ENCODE measurements at regions not wholly inside any gene's neighbourhood (a gene's known extent, or its start where the extent isn't known, plus 50 kb on each side); places are given as distances from the start of the nearest gene placed in this dataset.

- Histone ChIP-seq H2BK15ac (ENCODE audit: low read depth, low read length) (no peak overlapping the region), H2AFZ (replicated peaks; ENCODE audit: low read length, poor library complexity) (no peak overlapping the region), H3K18ac (ENCODE audit: low read depth, low read length) (no peak overlapping the region), H4K8ac (ENCODE audit: low read depth in 2 of 2, low read length in 2 of 2) (no peak overlapping the region), H3K9me3 (ENCODE audit: control insufficient read depth, insufficient read depth, low read length) (no peaks in the 10 kb centered on the region), H2BK5ac (ENCODE audit: low read depth, low read length, poor library complexity, severe bottlenecking) (no peak overlapping the region), H3K14ac (replicated peaks; ENCODE audit: low read depth, low read length) (no peak overlapping the region), H4K20me1 (ENCODE audit: insufficient read depth, low read length) (no peaks in the 10 kb centered on the region), H3K36me3 (ENCODE audit: control insufficient read depth, insufficient read depth, low read length) (no peaks in the 10 kb centered on the region), H3K4me3 (ENCODE audit: insufficient read depth, low read depth, low read length) (no peak overlapping the region), H3K56ac (ENCODE audit: extremely low read depth, insufficient read depth, low read length) (no peak overlapping the region), H3K9me1 (ENCODE audit: insufficient read depth, low read length) (no peaks in the 10 kb centered on the region), H3K79me1 (ENCODE audit: low read depth in 1 of 2, low read length in 2 of 2) (no peaks in the 10 kb centered on the region), H3K27me3 (ENCODE audit: control insufficient read depth, insufficient read depth, low read length) (peaks cover 16% of the 10 kb centered on the region), H4K5ac (ENCODE audit: low read depth, low read length) (no peak overlapping the region), H2AK9ac (replicated peaks; ENCODE audit: low read depth, low read length, poor library complexity) (no peak overlapping the region), H3K27ac (ENCODE audit: insufficient read depth, low read length) (no peak overlapping the region), H2AK5ac (ENCODE audit: low read depth, low read length) (no peak overlapping the region), H3K23ac (ENCODE audit: low read depth, low read length) (no peak overlapping the region), H4K91ac (ENCODE audit: insufficient read depth, low read depth, low read length) (no peak overlapping the region), H3K4ac (ENCODE audit: low read depth, low read length) (no peak overlapping the region), H3K4me2 (ENCODE audit: low read depth, low read length) (no peak overlapping the region), H3K4me1 (ENCODE audit: control insufficient read depth, insufficient read depth, low read length) (no peaks in the 10 kb centered on the region), H3K9ac (ENCODE audit: low read depth, low read length) (no peak overlapping the region), H2BK120ac (ENCODE audit: low read depth, low read length) (no peak overlapping the region), H2BK20ac (ENCODE audit: low read depth, low read length) (no peak overlapping the region)
- dilution Hi-C loops (cut with HindIII; ENCODE audit: low sequenced_read_pairs, unreplicated experiment) (no loop called here), intact Hi-C loops (cut with micrococcal nuclease) (no loop called here), in situ Hi-C loops (cut with MboI; ENCODE audit: low sequenced_read_pairs) (no loop called here)
- WGBS, 2 experiments (ENCODE audit: extremely low coverage in 2 of 2, insufficient read length in 1 of 2), result 33% methylated on average over 1 of the region's 4 CpGs; no CpG with 5 or more reads in 1 of the 2 experiments
- no peak for TF ChIP-seq MAZ (IDR thresholded peaks at IDR 0.05; ENCODE audit: borderline replicate concordance, low read depth, low read length)
- no peak for TF ChIP-seq RFX5 (IDR thresholded peaks at IDR 0.05; ENCODE audit: low read depth, low read length)
- TF ChIP-seq CEBPB (IDR thresholded peaks at IDR 0.05; ENCODE audit: low read depth, low read length), result no peak
- no peak for TF ChIP-seq USF2 (IDR thresholded peaks at IDR 0.05; ENCODE audit: low read depth, low read length)
- TF ChIP-seq MAFK (IDR thresholded peaks at IDR 0.05; ENCODE audit: low read depth, low read length), result no peak
- no peak for TF ChIP-seq RCOR1 (IDR thresholded peaks at IDR 0.05; ENCODE audit: insufficient replicate concordance, low read length)
- no peak for TF ChIP-seq SMC3 (IDR thresholded peaks at IDR 0.05; ENCODE audit: low read depth, low read length)
- no peak for TF ChIP-seq BHLHE40 (IDR thresholded peaks at IDR 0.05; ENCODE audit: low read depth, low read length)
- TF ChIP-seq NFE2L2 (IDR thresholded peaks at IDR 0.05; ENCODE audit: low read depth, low read length), result no peak
- no peak for TF ChIP-seq RAD21 (IDR thresholded peaks at IDR 0.05; ENCODE audit: low read length)
- TF ChIP-seq POLR2A (IDR thresholded peaks at IDR 0.05; ENCODE audit: low read depth, low read length), result no peak
- TF ChIP-seq FOS (IDR thresholded peaks at IDR 0.05; ENCODE audit: low read depth, low read length), result no peak
- TF ChIP-seq MXI1 (IDR thresholded peaks at IDR 0.05; ENCODE audit: borderline replicate concordance, low read depth, low read length), result no peak
- no peak for TF ChIP-seq CTCF (conservative IDR thresholded peaks at IDR 0.05; ENCODE audit: low read depth, low read length)
- TF ChIP-seq ELK1 (IDR thresholded peaks at IDR 0.05; ENCODE audit: borderline replicate concordance, low read depth, low read length), result no peak
- TF ChIP-seq CHD1 (IDR thresholded peaks at IDR 0.05; ENCODE audit: low read depth, low read length), result no peak
- DNase-seq, result no peak
- CTCF ChIA-PET, result no interaction called here
- ATAC-seq (ENCODE audit: low read depth), result no peak
- BruUV-seq (replicated peaks), result no TSS peak
- POLR2A ChIA-PET (ENCODE audit: unreplicated experiment), result no interaction called here
Observed at GRCh38 chr11:112581747-112582146, 321.1 kb upstream of the PLET1 start.
